Activated B cell treated with CpG ODN at 0.5 μM for 24 hours (primary cell): ENCODE measurements at regions not wholly inside any gene's neighbourhood (a gene's known extent, or its start where the extent isn't known, plus 50 kb on each side); places are given as distances from the start of the nearest gene placed in this dataset.

Experiments used
- ATAC-seq: fragments of 200-7000 bp; cut with Tn5 transposase; one replicate; pipeline ENCODE4 v1.10.0; 2021; ENCODE audit warnings: low read depth, mild to moderate bottlenecking, moderate library complexity
- CTCF ChIA-PET: fragments of 350-600 bp; sonication (Branson Sonifier 250); formaldehyde crosslinking; loops from one replicate; lab custom pipeline; 2021; ENCODE audit warnings: antibody characterized with exemption; lab: Charles Lee
- POLR2A ChIA-PET: fragments of 350-600 bp; sonication (Branson Sonifier 250); formaldehyde crosslinking; loops from one replicate; lab custom pipeline; 2021; ENCODE audit warnings: antibody characterized with exemption; lab: Charles Lee
- DNase-seq: peaks from one replicate; pipeline ENCODE4 v3.0.0; 2022
- H3K27ac Mint-ChIP-seq: one replicate; pipeline ENCODE4 v1.8.0; 2020; ENCODE audit warnings: mixed read lengths
- H3K27me3 Mint-ChIP-seq: one replicate; pipeline ENCODE4 v1.8.0; 2021; ENCODE audit warnings: mixed read lengths
- H3K36me3 Mint-ChIP-seq: one replicate; pipeline ENCODE4 v1.8.0; 2021; ENCODE audit warnings: low read depth, mixed read lengths
- H3K4me1 Mint-ChIP-seq: one replicate; pipeline ENCODE4 v1.8.0; 2021; ENCODE audit warnings: mixed read lengths
- H3K4me3 Mint-ChIP-seq: one replicate; pipeline ENCODE4 v1.8.0; 2020; ENCODE audit warnings: mild to moderate bottlenecking, mixed read lengths
- H3K9me3 Mint-ChIP-seq: one replicate; pipeline ENCODE4 v1.8.0; 2020; ENCODE audit warnings: mixed read lengths
- CTCF ChIP-seq: fragments of 200-600 bp; IDR thresholded peaks from one replicate; pipeline ENCODE4 v1.8.0; 2022; ENCODE audit warnings: antibody characterized with exemption, mild to moderate bottlenecking
- intact Hi-C: fragments of 100-400 bp; cut with micrococcal nuclease; formaldehyde crosslinking; loops from one replicate; pipeline ENCODE4 v1.15.1; 2024

GRCh38 chr14:104370256-104370870, 209.2 kb upstream of the C14orf180 start:
- Mint-ChIP-seq H3K9me3 (no peaks in the 10 kb centered on the region), H3K4me3 (no peak overlapping the region), H3K36me3 (no peaks in the 10 kb centered on the region), H3K27ac (no peak overlapping the region), H3K27me3 (peaks cover 6% of the 10 kb centered on the region), H3K4me1 (no peaks in the 10 kb centered on the region)
- TF ChIP-seq CTCF, result no peak
- intact Hi-C loops, result no loop called here
- POLR2A ChIA-PET, result no interaction called here
- CTCF ChIA-PET, result no interaction called here
- ATAC-seq (no peak), DNase-seq (no peak)

GRCh38 chr14:104371031-104371430, 208.5 kb upstream of the C14orf180 start:
- intact Hi-C loops, result no loop called here
- Mint-ChIP-seq H3K27ac (no peak overlapping the region), H3K4me1 (no peaks in the 10 kb centered on the region), H3K4me3 (no peak overlapping the region), H3K36me3 (no peaks in the 10 kb centered on the region), H3K9me3 (no peaks in the 10 kb centered on the region), H3K27me3 (peaks cover 11% of the 10 kb centered on the region)
- ATAC-seq, result no peak
- POLR2A ChIA-PET, result no interaction called here
- CTCF ChIA-PET, result no interaction called here
- TF ChIP-seq CTCF, result no peak
- no peak for DNase-seq

GRCh38 chr14:104371917-104372316, 207.6 kb upstream of the C14orf180 start:
- no peak overlapping the region for H3K27ac Mint-ChIP-seq
- ATAC-seq (no peak), DNase-seq (no peak)
- ChIA-PET CTCF (no interaction called here), POLR2A (no interaction called here)
- no peak overlapping the region for H3K4me3 Mint-ChIP-seq
- no peaks in the 10 kb centered on the region for H3K9me3 Mint-ChIP-seq
- H3K36me3 Mint-ChIP-seq, result no peaks in the 10 kb centered on the region
- intact Hi-C loops, result no loop called here
- no peak for TF ChIP-seq CTCF
- H3K27me3 Mint-ChIP-seq, result peaks cover 15% of the 10 kb centered on the region
- no peaks in the 10 kb centered on the region for H3K4me1 Mint-ChIP-seq

GRCh38 chr14:104372390-104373054, 207.0 kb upstream of the C14orf180 start:
- no peak for TF ChIP-seq CTCF
- ChIA-PET CTCF (no interaction called here), POLR2A (no interaction called here)
- Mint-ChIP-seq H3K27ac (no peak overlapping the region), H3K9me3 (no peaks in the 10 kb centered on the region), H3K36me3 (no peaks in the 10 kb centered on the region), H3K4me3 (no peak overlapping the region), H3K4me1 (no peaks in the 10 kb centered on the region), H3K27me3 (peaks cover 19% of the 10 kb centered on the region)
- no peak for DNase-seq
- intact Hi-C loops, result no loop called here
- no peak for ATAC-seq

GRCh38 chr14:104373055-104373854, 206.3 kb upstream of the C14orf180 start:
- Mint-ChIP-seq H3K9me3 (no peaks in the 10 kb centered on the region), H3K27ac (no peak overlapping the region), H3K4me3 (no peak overlapping the region), H3K36me3 (no peaks in the 10 kb centered on the region), H3K4me1 (no peaks in the 10 kb centered on the region), H3K27me3 (peaks cover 25% of the 10 kb centered on the region)
- no peak for TF ChIP-seq CTCF
- intact Hi-C loops, result no loop called here
- no peak for ATAC-seq
- ChIA-PET CTCF (no interaction called here), POLR2A (no interaction called here)
- no peak for DNase-seq
